WERI-Rb-1 (cell line): ENCODE measurements at regions not wholly inside any gene's neighbourhood (a gene's known extent, or its start where the extent isn't known, plus 50 kb on each side); places are given as distances from the start of the nearest gene placed in this dataset.
"Not testable (repeated sequence)": the region's sequence is repeated elsewhere in the genome, so short reads cannot be mapped to it uniquely, and the experiment has no call there.

Experiments used
- DNase-seq: peaks from one replicate; pipeline ENCODE4 v3.0.0-alpha.2; 2020
- H3K27ac ChIP-seq: fragments of 250-450 bp; sonication (Bioruptor Pico); 2 replicates; pipeline ENCODE4 v1.5.1; 2020; ENCODE audit warnings: mild to moderate bottlenecking, moderate library complexity
- H3K27me3 ChIP-seq: fragments of 250-450 bp; sonication (Bioruptor Pico); 2 replicates; pipeline ENCODE4 v1.5.1; 2021; ENCODE audit warnings: mild to moderate bottlenecking, low read depth, moderate library complexity; ENCODE audit not compliant: insufficient read depth, severe bottlenecking
- H3K36me3 ChIP-seq: fragments of 250-450 bp; sonication (Bioruptor Pico); 2 replicates; pipeline ENCODE4 v1.5.1; 2020; ENCODE audit warnings: mild to moderate bottlenecking, moderate library complexity
- H3K4me3 ChIP-seq: 2 replicates; pipeline ENCODE4 v1.5.1; 2011; ENCODE audit warnings: low read depth, mild to moderate bottlenecking, control low read depth, low read length
- H3K9me3 ChIP-seq: fragments of 250-450 bp; sonication (Bioruptor Pico); 2 replicates; pipeline ENCODE4 v1.5.1; 2021; ENCODE audit warnings: mild to moderate bottlenecking, moderate library complexity; ENCODE audit not compliant: severe bottlenecking
- CTCF ChIP-seq: IDR thresholded peaks from 2 replicates; pipeline ENCODE4 v1.5.1; 2011; ENCODE audit warnings: low read depth, mild to moderate bottlenecking, control low read depth, inconsistent platforms, low read length

- peaks cover 66% of the 10 kb centered on the region for H3K27me3 ChIP-seq
- H3K4me3 ChIP-seq: no peak overlapping the region
- no peak overlapping the region for H3K27ac ChIP-seq
- TF ChIP-seq CTCF: no peak
- H3K9me3 ChIP-seq: no peaks in the 10 kb centered on the region
- no peaks in the 10 kb centered on the region for H3K36me3 ChIP-seq
- no peak for DNase-seq
These were observed 213.1 kb downstream of the UQCRFS1 start for GRCh38 chr19:28999724-29000433.

- Histone ChIP-seq H3K36me3 (no peaks in the 10 kb centered on the region), H3K27ac (no peak overlapping the region), H3K9me3 (no peaks in the 10 kb centered on the region), H3K4me3 (no peak overlapping the region), H3K27me3 (peaks cover 57% of the 10 kb centered on the region)
- no peak for DNase-seq
- no peak for TF ChIP-seq CTCF
These were observed 214.0 kb downstream of the UQCRFS1 start for GRCh38 chr19:28998974-28999373.

GRCh38 chr19:28997866-28998265 lies 215.1 kb downstream of the UQCRFS1 start:
- not testable (repeated sequence) for H3K4me3 ChIP-seq, H3K36me3 ChIP-seq, DNase-seq, H3K9me3 ChIP-seq, H3K27ac ChIP-seq
- peaks cover 48% of the 10 kb centered on the region for H3K27me3 ChIP-seq

DNA sequence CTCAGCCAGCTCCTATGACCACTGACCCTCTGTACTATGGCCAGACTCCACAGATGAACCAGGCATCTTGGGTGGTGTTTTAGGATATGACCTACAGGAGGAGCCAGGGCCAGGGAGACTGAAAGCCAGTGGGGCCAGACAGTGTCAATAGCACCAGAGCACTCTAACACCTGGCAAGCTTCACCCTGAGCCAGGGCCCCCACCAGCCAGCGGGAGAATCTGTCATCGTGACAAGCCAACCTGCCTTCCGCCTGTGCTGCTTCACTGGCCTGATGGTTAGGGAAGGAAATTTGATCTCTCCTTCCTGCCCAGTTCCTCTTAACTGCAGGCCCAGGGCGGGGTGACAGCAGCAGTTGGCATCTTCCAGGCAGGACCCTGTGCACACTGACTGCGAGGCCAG lies 222.4 kb downstream of the UQCRFS1 start:
- Histone ChIP-seq H3K27ac (no peak overlapping the region), H3K4me3 (no peak overlapping the region), H3K9me3 (no peaks in the 10 kb centered on the region), H3K27me3 (peaks cover 61% of the 10 kb centered on the region), H3K36me3 (no peaks in the 10 kb centered on the region)
- no peak for DNase-seq
- no peak for TF ChIP-seq CTCF

DNA sequence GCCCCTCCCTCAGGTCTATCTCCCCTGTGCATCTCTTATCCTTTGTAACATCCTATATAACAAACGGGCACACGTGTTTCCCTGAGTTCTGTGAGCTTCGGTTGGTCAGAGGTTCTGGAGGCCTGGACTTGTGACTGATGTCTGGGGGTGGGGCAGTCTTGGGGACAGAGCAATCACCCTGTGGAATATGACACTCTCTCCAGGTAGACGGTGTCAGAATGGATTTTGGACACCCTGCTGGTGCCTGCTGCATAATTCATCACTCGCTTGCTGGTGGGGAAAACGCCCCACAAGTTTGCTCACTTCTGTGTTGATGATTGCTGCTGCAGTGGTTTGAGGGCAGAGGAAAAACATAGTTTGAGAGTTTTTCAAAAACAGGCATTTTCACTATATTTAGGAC lies 223.2 kb downstream of the UQCRFS1 start:
- Histone ChIP-seq H3K36me3 (no peaks in the 10 kb centered on the region), H3K9me3 (no peaks in the 10 kb centered on the region), H3K4me3 (no peak overlapping the region), H3K27me3 (peaks cover 68% of the 10 kb centered on the region), H3K27ac (no peak overlapping the region)
- no peak for TF ChIP-seq CTCF
- DNase-seq: no peak

DNA sequence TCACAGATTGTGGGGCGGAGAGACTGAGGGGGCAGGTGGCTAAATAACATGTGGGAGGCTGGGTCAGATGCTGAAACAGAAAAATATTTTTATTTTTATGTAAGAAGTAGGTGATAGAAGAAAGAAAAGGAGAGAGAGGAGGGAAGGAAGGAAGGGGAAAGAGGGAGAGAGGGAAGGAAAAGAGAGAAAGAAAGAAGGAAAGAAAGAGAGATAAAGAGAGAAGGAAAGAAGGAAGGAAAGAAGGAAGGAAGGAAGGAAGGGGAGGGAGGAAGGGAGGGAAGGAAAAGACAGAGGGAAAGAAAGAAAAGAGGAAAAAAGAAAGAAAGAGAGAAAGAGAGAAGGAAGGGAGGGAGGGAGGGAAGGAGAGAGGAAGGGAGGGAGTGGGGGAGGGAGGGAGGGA lies 224.9 kb downstream of the UQCRFS1 start:
- DNase-seq: no peak
- TF ChIP-seq CTCF: no peak
- H3K36me3 ChIP-seq: no peaks in the 10 kb centered on the region
- H3K27me3 ChIP-seq: peaks cover 82% of the 10 kb centered on the region
- H3K4me3 ChIP-seq: no peak overlapping the region
- H3K9me3 ChIP-seq: no peaks in the 10 kb centered on the region
- H3K27ac ChIP-seq: no peak overlapping the region
